BLaER1 (cell line): ENCODE measurements at regions not wholly inside any gene's neighbourhood (a gene's known extent, or its start where the extent isn't known, plus 50 kb on each side); places are given as distances from the start of the nearest gene placed in this dataset.
"Not testable (repeated sequence)": the region's sequence is repeated elsewhere in the genome, so short reads cannot be mapped to it uniquely, and the experiment has no call there.

Experiments
- H3K27ac ChIP-seq: shearing (Covaris generic); formaldehyde crosslinking; 2 replicates; pipeline ENCODE4 v1.8.1; 2022
- H3K27me3 ChIP-seq: shearing (Covaris generic); formaldehyde crosslinking; 2 replicates; pipeline ENCODE4 v1.8.1; 2022
- H3K36me3 ChIP-seq: shearing (Covaris generic); formaldehyde crosslinking; 2 replicates; pipeline ENCODE4 v1.8.1; 2022
- H3K4me1 ChIP-seq: shearing (Covaris generic); formaldehyde crosslinking; 2 replicates; pipeline ENCODE4 v1.8.1; 2022
- H3K4me2 ChIP-seq: shearing (Covaris generic); formaldehyde crosslinking; 2 replicates; pipeline ENCODE4 v1.8.1; 2022
- H3K4me3 ChIP-seq: shearing (Covaris generic); formaldehyde crosslinking; 2 replicates; pipeline ENCODE4 v1.8.1; 2022
- H3K9ac ChIP-seq: shearing (Covaris generic); formaldehyde crosslinking; 2 replicates; pipeline ENCODE4 v1.8.1; 2022
- H3K9me3 ChIP-seq: shearing (Covaris generic); formaldehyde crosslinking; 2 replicates; pipeline ENCODE4 v1.8.1; 2022
- H4K20me1 ChIP-seq: shearing (Covaris generic); formaldehyde crosslinking; 2 replicates; pipeline ENCODE4 v1.8.1; 2022
- Cebpa-rat ChIP-seq: shearing (Covaris generic); IDR thresholded peaks from 2 replicates; pipeline ENCODE4 v1.8.1; 2022

GRCh38 chr1:43108080-43108479, 64.0 kb downstream of the EBNA1BP2 start:
- no peak overlapping the region for H3K4me2 ChIP-seq
- H3K36me3 ChIP-seq: no peaks in the 10 kb centered on the region

GRCh38 chr1:43107664-43108063, 64.4 kb downstream of the EBNA1BP2 start:
- TF ChIP-seq Cebpa-rat: no peak
- no peak overlapping the region for H3K4me2 ChIP-seq
- H3K9ac ChIP-seq: no peak overlapping the region

More at GRCh38 chr1:43108080-43108479, 64.0 kb downstream of the EBNA1BP2 start:
- H3K4me1 ChIP-seq: no peaks in the 10 kb centered on the region
- no peaks in the 10 kb centered on the region for H4K20me1 ChIP-seq
- no peak overlapping the region for H3K27ac ChIP-seq
- H3K27me3 ChIP-seq: no peaks in the 10 kb centered on the region
- H3K9me3 ChIP-seq: peaks cover 66% of the 10 kb centered on the region
- H3K9ac ChIP-seq: no peak overlapping the region
- TF ChIP-seq Cebpa-rat: no peak
- no peak overlapping the region for H3K4me3 ChIP-seq

GRCh38 chr1:43104027-43104763, 67.9 kb downstream of the EBNA1BP2 start:
- Histone ChIP-seq H3K4me2 (no peak overlapping the region), H3K27ac (no peak overlapping the region), H3K27me3 (no peaks in the 10 kb centered on the region), H4K20me1 (no peaks in the 10 kb centered on the region), H3K9ac (no peak overlapping the region), H3K4me1 (no peaks in the 10 kb centered on the region), H3K4me3 (no peak overlapping the region), H3K9me3 (peaks cover 75% of the 10 kb centered on the region), H3K36me3 (no peaks in the 10 kb centered on the region)
- no peak for TF ChIP-seq Cebpa-rat

More at GRCh38 chr1:43107664-43108063, 64.4 kb downstream of the EBNA1BP2 start:
- no peaks in the 10 kb centered on the region for H4K20me1 ChIP-seq
- no peak overlapping the region for H3K27ac ChIP-seq
- H3K4me1 ChIP-seq: no peaks in the 10 kb centered on the region
- H3K4me3 ChIP-seq: no peak overlapping the region
- H3K9me3 ChIP-seq: peaks cover 71% of the 10 kb centered on the region
- no peaks in the 10 kb centered on the region for H3K27me3 ChIP-seq
- H3K36me3 ChIP-seq: no peaks in the 10 kb centered on the region

- H3K4me3 ChIP-seq: no peak overlapping the region
- no peak overlapping the region for H3K9ac ChIP-seq
- H3K27ac ChIP-seq: no peak overlapping the region
- H4K20me1 ChIP-seq: no peaks in the 10 kb centered on the region
- peaks cover 47% of the 10 kb centered on the region for H3K9me3 ChIP-seq
- no peak for TF ChIP-seq Cebpa-rat
- H3K4me2 ChIP-seq: no peak overlapping the region
- no peaks in the 10 kb centered on the region for H3K4me1 ChIP-seq
- no peaks in the 10 kb centered on the region for H3K36me3 ChIP-seq
- H3K27me3 ChIP-seq: no peaks in the 10 kb centered on the region
These were observed 71.0 kb downstream of the EBNA1BP2 start for GRCh38 chr1:43101061-43101460.

GRCh38 chr1:43098200-43098599, 73.9 kb downstream of the EBNA1BP2 start:
- no peak for TF ChIP-seq Cebpa-rat
- Histone ChIP-seq H3K27me3 (no peaks in the 10 kb centered on the region), H3K9ac (no peak overlapping the region), H3K4me3 (no peak overlapping the region), H3K4me1 (no peaks in the 10 kb centered on the region), H3K4me2 (no peak overlapping the region), H3K9me3 (peaks cover 23% of the 10 kb centered on the region), H3K36me3 (no peaks in the 10 kb centered on the region), H4K20me1 (no peaks in the 10 kb centered on the region), H3K27ac (no peak overlapping the region)

GRCh38 chr1:43096528-43096927, 75.6 kb downstream of the EBNA1BP2 start:
- H3K36me3 ChIP-seq, H3K4me2 ChIP-seq, H3K9me3 ChIP-seq, H4K20me1 ChIP-seq, H3K9ac ChIP-seq, H3K27ac ChIP-seq, H3K4me3 ChIP-seq, H3K4me1 ChIP-seq, H3K27me3 ChIP-seq: not testable (repeated sequence)

- not testable (repeated sequence) for H4K20me1 ChIP-seq, H3K9ac ChIP-seq, H3K4me3 ChIP-seq
These were observed 81.3 kb downstream of the EBNA1BP2 start for GRCh38 chr1:43090812-43091211.

GRCh38 chr1:43090157-43090556, 81.9 kb downstream of the EBNA1BP2 start:
- not testable (repeated sequence) for H3K9ac ChIP-seq, H3K27ac ChIP-seq, H3K4me3 ChIP-seq, H3K4me1 ChIP-seq, H3K9me3 ChIP-seq, H3K4me2 ChIP-seq, H4K20me1 ChIP-seq, H3K36me3 ChIP-seq, H3K27me3 ChIP-seq

More at GRCh38 chr1:43090812-43091211, 81.3 kb downstream of the EBNA1BP2 start:
- H3K4me2 ChIP-seq, H3K4me1 ChIP-seq, H3K27ac ChIP-seq, H3K27me3 ChIP-seq, H3K36me3 ChIP-seq, H3K9me3 ChIP-seq: not testable (repeated sequence)

- TF ChIP-seq Cebpa-rat: no peak
- no peaks in the 10 kb centered on the region for H3K36me3 ChIP-seq
- H3K4me3 ChIP-seq: no peak overlapping the region
- no peaks in the 10 kb centered on the region for H3K4me1 ChIP-seq
- H4K20me1 ChIP-seq: no peaks in the 10 kb centered on the region
- no peak overlapping the region for H3K4me2 ChIP-seq
- H3K9ac ChIP-seq: no peak overlapping the region
- H3K27me3 ChIP-seq: no peaks in the 10 kb centered on the region
- no peaks in the 10 kb centered on the region for H3K9me3 ChIP-seq
- no peak overlapping the region for H3K27ac ChIP-seq
These were observed 88.7 kb downstream of the EBNA1BP2 start for GRCh38 chr1:43083375-43083891.

- Histone ChIP-seq H3K27me3 (no peaks in the 10 kb centered on the region), H3K27ac (no peak overlapping the region), H3K4me1 (no peaks in the 10 kb centered on the region), H3K4me3 (no peak overlapping the region), H3K4me2 (no peak overlapping the region), H3K9me3 (no peaks in the 10 kb centered on the region), H4K20me1 (no peaks in the 10 kb centered on the region), H3K36me3 (no peaks in the 10 kb centered on the region), H3K9ac (no peak overlapping the region)
- TF ChIP-seq Cebpa-rat: no peak
These were observed 89.3 kb downstream of the EBNA1BP2 start for GRCh38 chr1:43082740-43083139.

GRCh38 chr1:43077273-43077672, 94.8 kb downstream of the EBNA1BP2 start:
- H3K4me3 ChIP-seq: no peak overlapping the region
- no peak overlapping the region for H3K9ac ChIP-seq
- H3K36me3 ChIP-seq: no peaks in the 10 kb centered on the region
- H3K27me3 ChIP-seq: no peaks in the 10 kb centered on the region
- H4K20me1 ChIP-seq: no peaks in the 10 kb centered on the region
- TF ChIP-seq Cebpa-rat: no peak
- peaks cover 13% of the 10 kb centered on the region for H3K4me1 ChIP-seq
- H3K9me3 ChIP-seq: no peaks in the 10 kb centered on the region
- H3K27ac ChIP-seq: no peak overlapping the region
- no peak overlapping the region for H3K4me2 ChIP-seq
